HG03354 (cell line): ENCODE measurements at regions not wholly inside any gene's neighbourhood (a gene's known extent, or its start where the extent isn't known, plus 50 kb on each side); places are given as distances from the start of the nearest gene placed in this dataset.

Source experiments
- ATAC-seq: cut with Tn5 transposase; IDR thresholded peaks from one replicate; pipeline ENCODE4 v1.9.1; 2021; ENCODE audit warnings: mild to moderate bottlenecking; ENCODE audit not compliant: unreplicated experiment, poor library complexity, severe bottlenecking

DNA sequence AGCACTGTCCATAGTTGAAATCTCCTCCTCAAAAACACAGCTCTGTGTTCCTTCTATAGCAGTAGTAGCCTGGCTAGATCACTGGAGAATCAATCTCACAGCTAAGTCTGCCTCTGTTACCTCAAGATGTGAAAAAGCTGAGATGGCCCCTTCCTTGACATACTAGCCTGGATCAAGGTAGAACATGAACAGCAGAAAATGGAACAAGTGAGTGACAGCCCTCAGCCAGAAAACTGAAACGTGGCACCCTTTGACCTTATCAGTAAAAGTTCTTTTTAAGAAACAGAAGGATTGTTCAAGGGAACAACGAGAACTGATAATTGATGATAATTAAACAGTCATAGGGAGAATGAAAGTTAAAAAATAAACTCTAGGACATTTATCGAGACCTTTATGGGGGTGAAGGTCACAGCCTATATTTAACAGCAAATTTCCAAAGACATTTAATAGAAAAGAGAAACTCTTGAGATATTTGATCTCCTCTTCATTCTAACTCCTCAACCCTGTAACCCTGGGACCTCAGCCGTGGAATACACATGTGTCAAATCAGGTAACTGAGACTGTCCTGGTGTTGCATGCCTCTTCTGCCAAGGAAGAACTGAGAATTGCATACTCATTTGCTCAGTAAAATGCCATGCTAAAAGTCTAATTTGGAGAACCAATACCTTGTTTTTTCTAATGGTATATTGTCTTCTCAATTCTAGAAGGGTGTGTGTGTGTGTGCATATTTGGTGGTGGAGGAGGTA lies 258.0 kb upstream of the ATP2B1 start:
- no peak for ATAC-seq

GRCh38 chr12:89965993-89966392 lies 257.4 kb upstream of the ATP2B1 start:
- ATAC-seq: no peak

DNA sequence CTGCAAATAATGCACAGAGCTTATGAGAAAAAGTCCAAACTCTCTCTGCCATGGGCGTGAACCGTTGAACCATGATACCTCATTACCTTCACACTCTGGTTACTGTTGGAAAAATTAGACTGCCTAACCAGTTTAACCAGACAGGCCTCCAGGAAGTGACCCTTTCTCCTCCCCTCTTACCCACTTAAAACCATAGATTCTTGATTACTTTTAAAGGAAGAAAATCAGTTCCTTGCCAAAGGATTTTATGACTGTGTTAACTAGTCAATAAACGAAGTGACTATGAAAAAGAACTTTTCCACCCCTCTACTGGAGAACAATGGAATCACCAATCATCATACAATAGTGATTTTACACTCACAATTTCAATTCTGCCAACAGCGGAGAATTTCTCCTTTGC lies 254.0 kb upstream of the ATP2B1 start:
- ATAC-seq: no peak

DNA sequence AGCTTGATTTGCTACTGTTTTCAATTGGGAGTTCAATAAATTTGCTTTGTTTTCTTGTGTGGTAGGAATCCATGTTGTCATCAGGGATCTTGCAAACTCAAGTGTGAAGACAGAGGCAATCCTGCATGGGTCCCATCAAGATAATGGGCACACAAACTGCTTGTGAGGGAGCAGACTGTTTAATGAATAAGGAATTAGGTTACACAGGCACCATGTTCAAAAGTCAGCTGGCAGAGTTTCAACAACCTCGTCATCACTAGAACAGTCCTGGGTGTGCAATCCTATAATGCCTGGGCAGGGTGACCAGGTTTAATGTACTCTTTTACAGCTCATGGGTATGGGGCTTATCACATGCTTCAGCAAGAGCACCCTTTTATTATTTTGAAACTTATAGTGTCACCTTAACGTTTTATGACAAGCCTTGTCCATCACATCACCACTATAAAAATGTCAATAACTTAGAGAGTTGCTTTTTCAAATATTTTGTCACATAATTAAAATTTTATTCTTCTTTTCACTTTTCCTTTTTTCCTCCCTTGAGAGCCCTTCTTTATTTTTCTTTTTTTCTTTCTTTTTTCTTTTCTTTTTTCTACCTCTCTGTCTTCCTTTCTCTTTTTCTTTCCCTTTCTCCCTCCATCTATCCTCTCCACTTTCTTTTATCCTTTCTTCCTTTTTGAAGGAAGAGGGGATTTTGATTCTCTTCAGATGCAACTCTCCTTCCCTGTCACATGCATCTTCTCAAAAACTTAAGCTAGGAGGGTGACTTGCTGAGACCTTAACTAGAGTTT lies 252.2 kb upstream of the ATP2B1 start:
- peak; percentile 45 for ATAC-seq

DNA sequence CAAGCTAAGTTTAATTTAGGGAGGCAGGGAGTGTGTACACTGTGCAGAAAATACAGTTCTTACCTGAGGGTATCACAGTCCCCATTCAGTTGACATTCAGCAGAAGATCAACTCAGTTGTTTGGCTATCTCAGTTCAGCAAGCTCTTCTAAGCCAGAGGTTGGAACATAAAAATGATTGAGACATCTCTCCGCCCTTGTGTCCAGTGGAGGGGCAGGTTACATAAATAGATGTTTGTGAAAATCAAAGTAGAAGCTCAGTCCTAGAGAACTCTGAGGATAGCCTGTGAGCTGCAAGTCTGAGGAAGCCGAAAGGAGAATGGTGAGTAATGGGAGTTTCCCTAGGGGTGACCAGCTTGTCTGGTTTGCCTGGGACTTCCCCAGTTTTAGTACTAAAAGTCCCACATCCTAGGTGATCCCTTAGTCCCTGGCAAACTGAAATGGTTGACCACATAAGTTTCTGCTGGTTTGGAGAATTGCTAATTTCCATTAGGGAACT lies 251.4 kb upstream of the ATP2B1 start:
- ATAC-seq: peak; percentile 94

DNA sequence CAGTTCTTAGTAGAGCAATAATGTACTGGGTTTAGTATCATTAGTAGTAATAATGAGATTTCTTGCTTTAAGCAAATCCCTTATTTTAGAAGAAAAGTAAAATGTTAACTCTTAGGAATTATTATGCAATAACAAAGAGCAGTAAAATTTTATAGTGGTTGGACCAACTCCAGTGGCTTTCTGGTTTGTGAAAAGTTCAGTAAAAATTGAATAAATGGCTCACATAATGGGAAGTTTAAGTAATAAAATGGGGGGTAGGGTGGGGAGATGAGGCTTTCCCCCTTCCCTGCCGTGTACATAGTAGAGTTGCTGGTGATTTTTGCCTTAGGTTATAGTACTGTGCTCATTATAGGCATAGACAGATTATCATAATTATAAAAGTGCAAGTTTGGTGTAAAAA lies 250.5 kb upstream of the ATP2B1 start:
- no peak for ATAC-seq

- ATAC-seq: no peak
These were observed 245.6 kb upstream of the ATP2B1 start for GRCh38 chr12:89954259-89954658.

- no peak for ATAC-seq
These were observed 243.0 kb upstream of the ATP2B1 start for GRCh38 chr12:89951694-89952060.

- no peak for ATAC-seq
These were observed 242.5 kb upstream of the ATP2B1 start for GRCh38 chr12:89951050-89951693.

- peak; percentile 41 for ATAC-seq
These were observed 241.8 kb upstream of the ATP2B1 start for GRCh38 chr12:89950421-89950820.

- ATAC-seq: peak; percentile 95
These were observed 241.0 kb upstream of the ATP2B1 start for GRCh38 chr12:89949457-89950195.

DNA sequence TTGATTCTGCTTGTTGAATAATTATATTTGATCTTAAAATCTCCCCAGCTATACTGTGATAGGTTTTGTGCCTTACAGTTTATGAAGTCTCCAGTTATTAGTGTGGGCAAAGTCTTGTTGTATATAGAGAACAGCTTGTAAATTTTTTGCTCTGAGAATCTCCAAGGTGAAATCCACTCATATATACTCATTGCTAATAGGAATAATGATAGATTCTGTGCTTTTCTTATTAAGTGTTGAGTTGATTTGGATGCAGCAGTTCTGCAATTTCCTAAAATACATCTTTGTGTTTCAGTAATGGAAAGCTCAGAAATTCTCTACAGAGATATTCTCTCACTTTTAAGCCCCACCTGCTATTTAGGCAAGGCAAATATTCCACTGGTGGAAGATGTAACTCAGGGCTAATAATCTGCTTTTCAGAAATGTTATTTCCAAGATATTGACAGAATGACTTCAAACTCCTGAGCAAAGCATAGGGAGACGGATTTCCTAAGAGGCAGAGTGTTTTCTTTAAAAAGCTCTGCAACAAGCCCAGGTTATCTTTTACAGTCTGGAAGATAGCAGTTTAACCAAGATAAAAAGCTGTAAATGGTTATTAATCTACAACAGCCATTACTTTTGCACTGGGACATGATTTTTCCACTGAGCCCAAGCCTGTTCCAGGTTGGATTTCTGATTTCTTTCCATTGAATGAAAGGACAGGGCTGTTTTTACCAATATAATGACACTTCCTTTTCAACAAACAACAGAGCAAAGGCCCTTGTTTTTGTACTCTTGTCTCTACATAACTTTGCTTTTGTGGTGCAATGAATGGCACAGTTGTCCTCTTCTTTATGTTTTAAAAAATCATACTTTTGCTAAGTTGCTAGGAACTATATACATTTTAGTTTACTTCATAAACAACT lies 239.9 kb upstream of the ATP2B1 start:
- ATAC-seq: no peak

- ATAC-seq: no peak
These were observed 239.0 kb upstream of the ATP2B1 start for GRCh38 chr12:89947437-89948270.

GRCh38 chr12:89946518-89947135 lies 238.0 kb upstream of the ATP2B1 start:
- ATAC-seq: no peak

DNA sequence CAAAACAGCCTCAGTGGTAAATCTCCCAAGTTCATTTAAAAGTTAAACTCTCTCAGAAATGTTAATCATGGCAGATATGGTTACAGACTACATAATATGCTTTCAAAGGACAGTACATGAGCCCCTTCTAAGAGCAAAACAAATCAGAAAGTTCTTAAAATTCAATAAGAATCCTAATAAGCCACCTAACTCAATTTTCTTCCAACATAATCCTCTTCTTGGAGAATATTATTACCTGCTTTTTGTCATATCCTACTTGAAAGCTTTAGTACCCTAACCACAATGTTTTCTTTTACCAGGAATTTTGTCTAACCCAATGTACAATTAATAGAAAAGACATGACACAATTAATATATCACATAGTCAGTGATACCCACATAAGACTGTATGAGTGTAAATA lies 236.5 kb upstream of the ATP2B1 start:
- ATAC-seq: no peak

- ATAC-seq: no peak
These were observed 234.8 kb upstream of the ATP2B1 start for GRCh38 chr12:89943463-89943862.

GRCh38 chr12:89941436-89941835 lies 232.8 kb upstream of the ATP2B1 start:
- ATAC-seq: no peak
